ENCODE measurements at regions not wholly inside any gene's neighbourhood (a gene's known extent, or its start where the extent isn't known, plus 50 kb on each side); places are given as distances from the start of the nearest gene placed in this dataset.

GRCh38 chr10:130742941-130743675 is 568.4 kb downstream of the TCERG1L start:
- no peak for DNase-seq (ENCODE audit: low spot score)
- in situ Hi-C loops (cut with MboI; ENCODE audit: low pct_unique_long_range_greater_than_20kb, low sequenced_read_pairs, unreplicated experiment) = no loop called here
- TF ChIP-seq CTCF (IDR thresholded peaks at IDR 0.05; ENCODE audit: extremely low read depth, insufficient read depth, missing control alignments) = no peak

DNA sequence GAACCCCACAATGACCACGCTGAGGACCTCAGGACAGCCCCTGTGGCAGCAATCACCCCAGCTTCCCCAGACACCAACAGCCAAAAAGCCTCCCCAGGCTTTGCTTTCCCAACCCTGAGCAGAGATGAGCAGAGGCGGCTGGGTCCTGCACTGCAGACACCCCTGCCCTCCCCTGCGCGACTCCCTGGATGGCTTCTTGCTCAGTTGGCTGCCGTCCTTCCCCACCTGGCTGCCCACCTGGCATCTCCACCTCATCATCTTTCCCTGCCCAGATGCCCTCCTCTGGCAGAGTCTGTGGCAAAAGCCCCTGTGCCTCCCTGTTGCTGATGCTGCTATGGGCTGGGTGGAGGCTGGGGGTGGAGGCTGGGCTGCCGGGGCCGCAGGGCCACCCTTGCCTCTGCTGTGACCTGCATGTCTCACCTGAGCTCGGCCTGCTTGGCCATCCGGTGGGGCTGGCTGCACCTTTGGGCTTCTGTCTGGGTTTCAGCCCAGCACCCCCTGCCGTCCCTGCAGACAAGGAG is 567.7 kb downstream of the TCERG1L start:
- in situ Hi-C loops (cut with MboI; ENCODE audit: low pct_unique_long_range_greater_than_20kb, low sequenced_read_pairs, unreplicated experiment) = no loop called here

DNA sequence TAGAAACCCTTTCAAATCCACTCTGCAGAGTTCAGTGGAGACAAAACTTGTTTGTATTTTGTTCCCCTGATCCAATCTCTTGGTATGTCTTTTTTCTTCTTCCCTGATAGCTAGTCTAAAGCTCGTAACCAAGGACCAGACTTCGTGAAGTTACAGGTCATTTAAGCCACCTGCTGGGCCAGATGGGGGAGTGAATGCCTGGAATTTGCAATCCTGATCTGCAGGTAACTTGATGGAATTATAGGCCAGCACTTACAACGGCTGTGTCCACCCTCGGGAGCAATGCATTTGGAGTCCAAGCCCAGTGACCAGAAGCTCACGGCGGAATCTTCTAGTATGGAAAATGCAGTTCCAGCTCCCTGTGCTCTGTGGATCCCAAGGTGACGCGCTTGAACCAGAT is 566.9 kb downstream of the TCERG1L start:
- in situ Hi-C loops (cut with MboI; ENCODE audit: low pct_unique_long_range_greater_than_20kb, low sequenced_read_pairs, unreplicated experiment) = no loop called here
- no peak for DNase-seq (ENCODE audit: low spot score)
- TF ChIP-seq CTCF (IDR thresholded peaks at IDR 0.05; ENCODE audit: extremely low read depth, insufficient read depth, missing control alignments) = no peak

More for the DNA sequence above, 567.7 kb downstream of the TCERG1L start:
- TF ChIP-seq CTCF (IDR thresholded peaks at IDR 0.05; ENCODE audit: extremely low read depth, insufficient read depth, missing control alignments) = no peak
- DNase-seq (ENCODE audit: low spot score) = no peak

DNA sequence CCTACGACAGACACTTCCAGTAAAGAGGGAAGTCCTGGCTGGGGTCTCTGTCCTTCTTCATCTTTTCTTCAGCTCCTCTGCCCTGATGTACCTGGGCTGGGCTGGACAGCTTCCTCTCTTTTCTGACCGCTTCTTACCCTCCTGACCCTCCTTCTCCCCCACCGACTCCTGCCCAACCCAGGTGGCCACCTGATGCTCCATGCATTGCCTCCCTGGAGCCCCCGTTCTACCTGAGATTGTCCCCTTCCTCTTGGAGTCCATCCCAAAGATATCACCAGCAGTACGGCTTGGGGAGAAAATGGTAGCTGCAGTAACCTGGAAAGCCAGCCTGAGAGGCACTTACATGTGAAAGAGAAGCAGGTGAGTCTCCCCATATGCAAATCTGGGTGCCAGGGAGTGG is 566.3 kb downstream of the TCERG1L start:
- no peak for TF ChIP-seq CTCF (IDR thresholded peaks at IDR 0.05; ENCODE audit: extremely low read depth, insufficient read depth, missing control alignments)
- in situ Hi-C loops (cut with MboI; ENCODE audit: low pct_unique_long_range_greater_than_20kb, low sequenced_read_pairs, unreplicated experiment) = no loop called here
- DNase-seq (ENCODE audit: low spot score) = no peak

GRCh38 chr10:130745821-130746220 is 565.7 kb downstream of the TCERG1L start:
- in situ Hi-C loops (cut with MboI; ENCODE audit: low pct_unique_long_range_greater_than_20kb, low sequenced_read_pairs, unreplicated experiment) = no loop called here
- no peak for TF ChIP-seq CTCF (IDR thresholded peaks at IDR 0.05; ENCODE audit: extremely low read depth, insufficient read depth, missing control alignments)
- DNase-seq (ENCODE audit: low spot score) = no peak

DNA sequence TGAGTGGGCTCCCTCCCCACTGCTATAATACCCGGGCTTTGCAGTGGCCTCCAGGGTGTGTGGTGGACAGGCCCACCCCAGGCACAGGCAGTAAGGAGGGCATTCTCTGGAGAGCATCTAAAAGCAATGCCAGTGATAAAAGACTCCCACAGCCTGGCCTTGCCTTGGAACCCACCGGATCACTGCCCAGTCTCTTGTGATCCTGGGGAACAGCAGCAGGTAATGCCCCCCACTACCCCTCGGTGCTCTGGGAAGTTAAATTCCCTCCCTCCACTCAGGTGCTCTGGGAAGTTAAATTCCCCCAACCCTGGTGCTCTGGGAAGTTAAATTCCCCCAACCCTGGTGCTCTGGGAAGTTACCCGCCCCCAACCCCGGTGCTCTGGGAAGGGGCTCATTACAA is 565.2 kb downstream of the TCERG1L start:
- in situ Hi-C loops (cut with MboI; ENCODE audit: low pct_unique_long_range_greater_than_20kb, low sequenced_read_pairs, unreplicated experiment) = no loop called here
- no peak for DNase-seq (ENCODE audit: low spot score)
- TF ChIP-seq CTCF (IDR thresholded peaks at IDR 0.05; ENCODE audit: extremely low read depth, insufficient read depth, missing control alignments) = no peak
